GM19043 (cell line): ENCODE measurements at regions not wholly inside any gene's neighbourhood (a gene's known extent, or its start where the extent isn't known, plus 50 kb on each side); places are given as distances from the start of the nearest gene placed in this dataset.

Experiments
- ATAC-seq: cut with Tn5 transposase; IDR thresholded peaks from one replicate; pipeline ENCODE4 v1.9.1; 2021; ENCODE audit warnings: low read depth; ENCODE audit not compliant: unreplicated experiment

- no peak for ATAC-seq
Measured at GRCh38 chr5:93018461-93018860, 562.6 kb downstream of the NR2F1-AS1 start.

GRCh38 chr5:93017849-93018248 is 563.2 kb downstream of the NR2F1-AS1 start:
- no peak for ATAC-seq

GRCh38 chr5:93017376-93017775 is 563.6 kb downstream of the NR2F1-AS1 start:
- ATAC-seq, result no peak

- ATAC-seq, result no peak
Measured at GRCh38 chr5:93010616-93011015, 570.4 kb downstream of the NR2F1-AS1 start.

GRCh38 chr5:93010037-93010436 is 571.0 kb downstream of the NR2F1-AS1 start:
- ATAC-seq, result no peak

GRCh38 chr5:93008502-93009207 is 572.4 kb downstream of the NR2F1-AS1 start:
- ATAC-seq, result no peak

GRCh38 chr5:93006915-93007314 is 574.1 kb downstream of the NR2F1-AS1 start:
- ATAC-seq, result no peak

- ATAC-seq, result no peak
Measured at GRCh38 chr5:92998456-92998855, 582.6 kb downstream of the NR2F1-AS1 start.

GRCh38 chr5:92994392-92994791 is 586.6 kb downstream of the NR2F1-AS1 start:
- ATAC-seq, result no peak

GRCh38 chr5:92992073-92992472 is 588.9 kb downstream of the NR2F1-AS1 start:
- ATAC-seq, result no peak

- ATAC-seq, result no peak
Measured at GRCh38 chr5:92991581-92992067, 589.4 kb downstream of the NR2F1-AS1 start.

GRCh38 chr5:92990771-92991170 is 590.2 kb downstream of the NR2F1-AS1 start:
- ATAC-seq, result no peak

GRCh38 chr5:92981001-92981400 is 600.0 kb downstream of the NR2F1-AS1 start:
- ATAC-seq, result no peak

- ATAC-seq, result no peak
Measured at GRCh38 chr5:92980491-92980890, 600.5 kb downstream of the NR2F1-AS1 start.

- no peak for ATAC-seq
Measured at GRCh38 chr5:92979716-92980115, 601.3 kb downstream of the NR2F1-AS1 start.

- ATAC-seq, result no peak
Measured at GRCh38 chr5:92977846-92978540, 603.0 kb downstream of the NR2F1-AS1 start.

GRCh38 chr5:92976156-92976555 is 604.9 kb downstream of the NR2F1-AS1 start:
- no peak for ATAC-seq

- no peak for ATAC-seq
Measured at GRCh38 chr5:92969781-92970237, 611.2 kb downstream of the NR2F1-AS1 start.

GRCh38 chr5:92969191-92969780 is 611.7 kb downstream of the NR2F1-AS1 start:
- ATAC-seq, result no peak

- no peak for ATAC-seq
Measured at GRCh38 chr5:92963800-92964199, 617.2 kb downstream of the NR2F1-AS1 start.

GRCh38 chr5:92962752-92963151 is 618.3 kb downstream of the NR2F1-AS1 start:
- no peak for ATAC-seq
